Esophagus muscularis mucosa (tissue), 3 donors: ENCODE measurements at regions not wholly inside any gene's neighbourhood (a gene's known extent, or its start where the extent isn't known, plus 50 kb on each side); places are given as distances from the start of the nearest gene placed in this dataset.

ENCODE experiments used
- CTCF ChIP-seq, 3 experiments: fragments of 200-600 bp in 2 of 3; fragments of 450-650 bp in 1 of 3; sonication (generic) in 2 of 3; IDR thresholded peaks; one replicate each; pipeline ENCODE4 v1.5.1; 2017 to 2019; ENCODE audit warnings: antibody characterized with exemption in 3 of 3, mild to moderate bottlenecking in 2 of 3, moderate library complexity in 1 of 3
- POLR2A ChIP-seq: fragments of 450-650 bp; IDR thresholded peaks from one replicate; pipeline ENCODE4 v1.6.1; 2017; ENCODE audit warnings: antibody characterized with exemption, moderate library complexity, mild to moderate bottlenecking, low read depth

GRCh38 chr2:239721991-239722759 lies 303.0 kb downstream of the NDUFA10 start:
- TF ChIP-seq CTCF (IDR thresholded peaks at IDR 0.05) (no peak), POLR2A (no peak)
